ENCODE measurements at regions not wholly inside any gene's neighbourhood (a gene's known extent, or its start where the extent isn't known, plus 50 kb on each side); places are given as distances from the start of the nearest gene placed in this dataset.

- no peak overlapping the region for H3K4me3 ChIP-seq (replicated peaks in 1 of 2; ENCODE audit: low read depth in 1 of 2, low read length in 2 of 2)
- no TSS peak for BruUV-seq (replicated peaks)
- H3K9ac ChIP-seq (ENCODE audit: low read length), result no peak overlapping the region
- no peak overlapping the region for H3K4me2 ChIP-seq (ENCODE audit: low read length)
- RAD21 ChIA-PET (ENCODE audit: low non-redundant PET in 1 of 2, low total read pairs in 2 of 2, uncharacterized antibody in 2 of 2, unreplicated experiment in 2 of 2), result no interaction called here
- peaks cover 0 to 9% of the 10 kb centered on the region in 2 experiments; a peak in 2 of 4 replicates for H3K4me1 ChIP-seq (ENCODE audit: control insufficient read depth in 1 of 2, insufficient read depth in 2 of 2, low read length in 2 of 2)
- CTCF ChIA-PET, result no interaction called here
- TF ChIP-seq SIN3A (IDR thresholded peaks at IDR 0.05; ENCODE audit: low read depth), result no peak
- no peak for TF ChIP-seq POLR2A (IDR thresholded peaks at IDR 0.05; ENCODE audit: borderline replicate concordance, extremely low read depth, insufficient read depth, insufficient read length)
- TF ChIP-seq YY1 (IDR thresholded peaks at IDR 0.05; ENCODE audit: extremely low read depth, insufficient replicate concordance, low read depth, low read length), result no peak
- no peak for TF ChIP-seq FOSL1 (IDR thresholded peaks at IDR 0.05; ENCODE audit: low read depth)
- no peaks in the 10 kb centered on the region for H4K20me1 ChIP-seq (ENCODE audit: insufficient read depth)
- no peaks in the 10 kb centered on the region for H3K9me3 ChIP-seq (ENCODE audit: control insufficient read depth in 1 of 2, insufficient read depth in 1 of 2, low read depth in 1 of 2, low read length in 2 of 2)
- no peak overlapping the region for H3K27ac ChIP-seq (ENCODE audit: low read depth, low read length)
- no peaks in the 10 kb centered on the region for H3K9me2 ChIP-seq (ENCODE audit: insufficient read depth)
- intact Hi-C loops (cut with micrococcal nuclease), result no loop called here
- no peaks in the 10 kb centered on the region for H3K27me3 ChIP-seq (ENCODE audit: insufficient read depth, low read length)
- H3K79me2 ChIP-seq (ENCODE audit: insufficient read depth, low read length), result no peaks in the 10 kb centered on the region
- H2AFZ ChIP-seq (ENCODE audit: low read depth, low read length, poor library complexity, severe bottlenecking), result no peak overlapping the region
- POLR2A ChIA-PET, result no interaction called here
- no peak for DNase-seq (ENCODE audit: low read depth, low spot score)
- ATAC-seq, result no peak
- no peaks in the 10 kb centered on the region for H3K36me3 ChIP-seq (ENCODE audit: control insufficient read depth in 1 of 2, insufficient read depth in 2 of 2, low read length in 2 of 2)
Observed at GRCh38 chr1:60937720-60938119, 144.6 kb upstream of the NFIA start.

- intact Hi-C loops (cut with micrococcal nuclease), result no loop called here
Observed at GRCh38 chr1:60936591-60937342, 145.6 kb upstream of the NFIA start.

More at GRCh38 chr1:60936591-60937342, 145.6 kb upstream of the NFIA start:
- no peaks in the 10 kb centered on the region for H3K27me3 ChIP-seq (ENCODE audit: insufficient read depth, low read length)
- DNase-seq (ENCODE audit: low read depth, low spot score) (no peak), ATAC-seq (no peak)
- ChIA-PET CTCF (no interaction called here), RAD21 (ENCODE audit: low non-redundant PET in 1 of 2, low total read pairs in 2 of 2, uncharacterized antibody in 2 of 2, unreplicated experiment in 2 of 2) (no interaction called here), POLR2A (no interaction called here)
- H3K4me3 ChIP-seq (replicated peaks in 1 of 2; ENCODE audit: low read depth in 1 of 2, low read length in 2 of 2), result no peak overlapping the region
- no peaks in the 10 kb centered on the region for H4K20me1 ChIP-seq (ENCODE audit: insufficient read depth)
- H3K9me3 ChIP-seq (ENCODE audit: control insufficient read depth in 1 of 2, insufficient read depth in 1 of 2, low read depth in 1 of 2, low read length in 2 of 2), result no peaks in the 10 kb centered on the region
- no peak overlapping the region for H3K4me2 ChIP-seq (ENCODE audit: low read length)
- no peak overlapping the region for H3K9ac ChIP-seq (ENCODE audit: low read length)
- TF ChIP-seq SIN3A (IDR thresholded peaks at IDR 0.05; ENCODE audit: low read depth), result no peak
- no peak for TF ChIP-seq SP1 (IDR thresholded peaks at IDR 0.05; ENCODE audit: low read depth)
- no peak for TF ChIP-seq POLR2A (IDR thresholded peaks at IDR 0.05; ENCODE audit: borderline replicate concordance, extremely low read depth, insufficient read depth, insufficient read length)
- no peak for TF ChIP-seq CBX3 (IDR thresholded peaks at IDR 0.05; ENCODE audit: low read depth)
- TF ChIP-seq TCF7L2 (IDR thresholded peaks at IDR 0.05; ENCODE audit: borderline replicate concordance, extremely low read depth, insufficient read depth, insufficient read length), result no peak
- TF ChIP-seq CEBPB (IDR thresholded peaks at IDR 0.05; ENCODE audit: low read depth), result no peak
- TF ChIP-seq YY1 (IDR thresholded peaks at IDR 0.05; ENCODE audit: extremely low read depth, insufficient replicate concordance, low read depth, low read length), result no peak
- no peak for TF ChIP-seq ELF1 (IDR thresholded peaks at IDR 0.05; ENCODE audit: borderline replicate concordance, low read depth)
- no peak for TF ChIP-seq FOSL1 (IDR thresholded peaks at IDR 0.05; ENCODE audit: low read depth)
- TF ChIP-seq ZNF274 (IDR thresholded peaks at IDR 0.05; ENCODE audit: low read depth, low read length), result no peak
- TF ChIP-seq ZBTB33 (IDR thresholded peaks at IDR 0.05; ENCODE audit: extremely low read depth, insufficient replicate concordance, low read length), result no peak
- TF ChIP-seq SRF (IDR thresholded peaks at IDR 0.05; ENCODE audit: low read depth), result no peak
- no peak for TF ChIP-seq MAX (IDR thresholded peaks at IDR 0.05)
- BruUV-seq (replicated peaks), result no TSS peak
- no peaks in the 10 kb centered on the region for H3K79me2 ChIP-seq (ENCODE audit: insufficient read depth, low read length)
- no peak overlapping the region for H2AFZ ChIP-seq (ENCODE audit: low read depth, low read length, poor library complexity, severe bottlenecking)
- H3K36me3 ChIP-seq (ENCODE audit: control insufficient read depth in 1 of 2, insufficient read depth in 2 of 2, low read length in 2 of 2), result no peaks in the 10 kb centered on the region
- H3K4me1 ChIP-seq (ENCODE audit: control insufficient read depth in 1 of 2, insufficient read depth in 2 of 2, low read length in 2 of 2), result no peaks in the 10 kb centered on the region
- no peak overlapping the region for H3K27ac ChIP-seq (ENCODE audit: low read depth, low read length)
- no peaks in the 10 kb centered on the region for H3K9me2 ChIP-seq (ENCODE audit: insufficient read depth)

Measured in HCT116 (cell line).